IPS-20b (cell line): ENCODE measurements at regions not wholly inside any gene's neighbourhood (a gene's known extent, or its start where the extent isn't known, plus 50 kb on each side); places are given as distances from the start of the nearest gene placed in this dataset.
A peak's percentile ranks its signal among the peaks of the same experiment; 100 is the strongest.

Source experiments
- H3K27ac ChIP-seq: one replicate; pipeline ENCODE4 v1.5.1; 2013; ENCODE audit warnings: low read length
- H3K27me3 ChIP-seq: 2 replicates; pipeline ENCODE4 v1.6.1; 2013; ENCODE audit warnings: mild to moderate bottlenecking, low read length, inconsistent platforms; ENCODE audit not compliant: insufficient read depth
- H3K36me3 ChIP-seq: 2 replicates; pipeline ENCODE4 v1.6.1; 2013; ENCODE audit warnings: low read depth, mild to moderate bottlenecking, inconsistent platforms, low read length, moderate library complexity; ENCODE audit not compliant: insufficient read depth
- H3K4me1 ChIP-seq: 2 replicates; pipeline ENCODE4 v1.6.1; 2013; ENCODE audit warnings: mild to moderate bottlenecking, control low read depth, inconsistent platforms, low read length, moderate library complexity; ENCODE audit not compliant: insufficient read depth
- H3K4me3 ChIP-seq: 2 replicates; pipeline ENCODE4 v1.5.1; 2013; ENCODE audit warnings: mild to moderate bottlenecking, low read length, inconsistent platforms
- H3K9ac ChIP-seq: 2 replicates; pipeline ENCODE4 v1.6.1; 2013; ENCODE audit warnings: low read depth, mild to moderate bottlenecking, inconsistent platforms, low read length, moderate library complexity
- H3K9me3 ChIP-seq: 2 replicates; pipeline ENCODE4 v1.6.1; 2013; ENCODE audit warnings: mild to moderate bottlenecking, low read depth, low read length, inconsistent platforms; ENCODE audit not compliant: insufficient read depth

GRCh38 chr1:90838720-90839119 is 121.6 kb upstream of the BARHL2 start:
- peaks cover 40% of the 10 kb centered on the region for H3K4me1 ChIP-seq

GRCh38 chr1:90837420-90837819 is 120.3 kb upstream of the BARHL2 start:
- Histone ChIP-seq H3K27ac (no peak overlapping the region), H3K9ac (no peak overlapping the region), H3K4me1 (peaks cover 47% of the 10 kb centered on the region), H3K27me3 (peaks cover 97% of the 10 kb centered on the region), H3K9me3 (no peaks in the 10 kb centered on the region), H3K36me3 (no peaks in the 10 kb centered on the region), H3K4me3 (no peak overlapping the region)

More at GRCh38 chr1:90838720-90839119, 121.6 kb upstream of the BARHL2 start:
- Histone ChIP-seq H3K4me3 (peak overlapping the region; percentile 43; the same call in 1 of the 2 replicates), H3K27ac (no peak overlapping the region), H3K9me3 (no peaks in the 10 kb centered on the region), H3K9ac (no peak overlapping the region), H3K27me3 (peaks cover 97% of the 10 kb centered on the region), H3K36me3 (no peaks in the 10 kb centered on the region)

GRCh38 chr1:90836345-90836679 is 119.2 kb upstream of the BARHL2 start:
- Histone ChIP-seq H3K4me3 (peak overlapping the region; percentile 49; the same call in 1 of the 2 replicates), H3K9ac (no peak overlapping the region), H3K4me1 (peaks cover 41% of the 10 kb centered on the region), H3K36me3 (no peaks in the 10 kb centered on the region), H3K9me3 (no peaks in the 10 kb centered on the region), H3K27me3 (peaks cover 97% of the 10 kb centered on the region), H3K27ac (no peak overlapping the region)

- H3K27me3 ChIP-seq, result peaks cover 97% of the 10 kb centered on the region
- H3K9ac ChIP-seq, result no peak overlapping the region
- H3K36me3 ChIP-seq, result no peaks in the 10 kb centered on the region
- peak overlapping the region; percentile 49; the same call in 1 of the 2 replicates for H3K4me3 ChIP-seq
- no peak overlapping the region for H3K27ac ChIP-seq
- H3K9me3 ChIP-seq, result no peaks in the 10 kb centered on the region
- H3K4me1 ChIP-seq, result peaks cover 36% of the 10 kb centered on the region
These were observed 118.7 kb upstream of the BARHL2 start for GRCh38 chr1:90835661-90836344.

GRCh38 chr1:90834886-90835660 is 118.0 kb upstream of the BARHL2 start:
- Histone ChIP-seq H3K4me3 (peak overlapping the region; percentile 49; the same call in 1 of the 2 replicates), H3K36me3 (no peaks in the 10 kb centered on the region), H3K9me3 (no peaks in the 10 kb centered on the region), H3K9ac (no peak overlapping the region), H3K27ac (no peak overlapping the region), H3K27me3 (peaks cover 93% of the 10 kb centered on the region), H3K4me1 (peaks cover 34% of the 10 kb centered on the region)

GRCh38 chr1:90834354-90834885 is 117.3 kb upstream of the BARHL2 start:
- H3K4me1 ChIP-seq, result peaks cover 27% of the 10 kb centered on the region
- H3K36me3 ChIP-seq, result no peaks in the 10 kb centered on the region
- H3K9ac ChIP-seq, result no peak overlapping the region
- H3K9me3 ChIP-seq, result no peaks in the 10 kb centered on the region
- no peak overlapping the region for H3K27ac ChIP-seq
- H3K27me3 ChIP-seq, result peaks cover 87% of the 10 kb centered on the region
- no peak overlapping the region for H3K4me3 ChIP-seq

GRCh38 chr1:90833466-90834110 is 116.5 kb upstream of the BARHL2 start:
- Histone ChIP-seq H3K36me3 (no peaks in the 10 kb centered on the region), H3K4me3 (no peak overlapping the region), H3K4me1 (peaks cover 23% of the 10 kb centered on the region; the same call in 1 of the 2 replicates), H3K27me3 (peaks cover 79% of the 10 kb centered on the region), H3K9me3 (no peaks in the 10 kb centered on the region), H3K27ac (no peak overlapping the region), H3K9ac (no peak overlapping the region)

- peaks cover 65% of the 10 kb centered on the region for H3K27me3 ChIP-seq
- H3K9ac ChIP-seq, result no peak overlapping the region
- H3K4me1 ChIP-seq, result peaks cover 23% of the 10 kb centered on the region; the same call in 1 of the 2 replicates
These were observed 114.8 kb upstream of the BARHL2 start for GRCh38 chr1:90831910-90832309.

GRCh38 chr1:90826834-90827233 is 109.7 kb upstream of the BARHL2 start:
- Histone ChIP-seq H3K27ac (no peak overlapping the region), H3K4me1 (no peaks in the 10 kb centered on the region), H3K27me3 (peaks cover 14% of the 10 kb centered on the region; the same call in 1 of the 2 replicates), H3K9ac (no peak overlapping the region), H3K4me3 (no peak overlapping the region), H3K36me3 (no peaks in the 10 kb centered on the region), H3K9me3 (no peaks in the 10 kb centered on the region)

More at GRCh38 chr1:90831910-90832309, 114.8 kb upstream of the BARHL2 start:
- Histone ChIP-seq H3K9me3 (no peaks in the 10 kb centered on the region), H3K36me3 (no peaks in the 10 kb centered on the region), H3K4me3 (no peak overlapping the region), H3K27ac (no peak overlapping the region)

GRCh38 chr1:90826024-90826423 is 108.9 kb upstream of the BARHL2 start:
- H3K4me3 ChIP-seq, result no peak overlapping the region
- no peaks in the 10 kb centered on the region for H3K36me3 ChIP-seq
- no peak overlapping the region for H3K9ac ChIP-seq

GRCh38 chr1:90824551-90824950 is 107.4 kb upstream of the BARHL2 start:
- Histone ChIP-seq H3K9me3 (no peaks in the 10 kb centered on the region), H3K36me3 (no peaks in the 10 kb centered on the region), H3K27ac (no peak overlapping the region), H3K27me3 (no peaks in the 10 kb centered on the region), H3K9ac (no peak overlapping the region), H3K4me3 (no peak overlapping the region), H3K4me1 (no peaks in the 10 kb centered on the region)

More at GRCh38 chr1:90826024-90826423, 108.9 kb upstream of the BARHL2 start:
- Histone ChIP-seq H3K27me3 (peaks cover 6% of the 10 kb centered on the region; the same call in 1 of the 2 replicates), H3K9me3 (no peaks in the 10 kb centered on the region), H3K4me1 (no peaks in the 10 kb centered on the region), H3K27ac (no peak overlapping the region)
